Uterus (tissue), 3 donors: ENCODE measurements at regions not wholly inside any gene's neighbourhood (a gene's known extent, or its start where the extent isn't known, plus 50 kb on each side); places are given as distances from the start of the nearest gene placed in this dataset.

Source experiments
- DNase-seq, 2 donors: peaks; one replicate each; pipeline ENCODE4 v3.0.0-alpha.2; 2019 to 2020
- H3K27ac ChIP-seq, 2 donors: fragments of 200-600 bp; sonication (generic); 1 replicate in 1 of 2; 2 replicates in 1 of 2; pipeline ENCODE4 v1.5.1; 2016 to 2018
- H3K27me3 ChIP-seq, 2 donors: fragments of 200-600 bp; sonication (generic); one replicate each; pipeline ENCODE4 v1.5.1; 2018 to 2019; ENCODE audit warnings: control low read depth in 1 of 2
- H3K36me3 ChIP-seq, 2 donors: fragments of 200-600 bp; sonication (generic); one replicate each; pipeline ENCODE4 v1.5.1; 2019; ENCODE audit warnings: control low read depth in 1 of 2
- H3K4me1 ChIP-seq, 2 donors: fragments of 200-600 bp; sonication (generic); one replicate each; pipeline ENCODE4 v1.5.1; 2018 to 2019; ENCODE audit warnings: control low read depth in 1 of 2
- H3K4me3 ChIP-seq, 2 donors: fragments of 200-600 bp; sonication (generic); 1 replicate in 1 of 2; 2 replicates in 1 of 2; pipeline ENCODE4 v1.5.1; 2018 to 2019; ENCODE audit warnings: mild to moderate bottlenecking in 1 of 2
- H3K9me3 ChIP-seq, 2 donors: fragments of 200-600 bp; sonication (generic); one replicate each; pipeline ENCODE4 v1.5.1; 2019; ENCODE audit warnings: control low read depth in 1 of 2
- CTCF ChIP-seq, 4 experiments: fragments of 200-600 bp in 2 of 4; fragments of 450-650 bp in 2 of 4; sonication (generic) in 2 of 4; IDR thresholded peaks; one replicate each; pipeline ENCODE4 v1.5.1; 2016 to 2019; ENCODE audit warnings: antibody characterized with exemption in 4 of 4, mild to moderate bottlenecking in 2 of 4, moderate library complexity in 1 of 4
- POLR2A ChIP-seq, 2 donors: fragments of 450-650 bp; IDR thresholded peaks; one replicate each; pipeline ENCODE4 v1.6.1; 2016; ENCODE audit warnings: antibody characterized with exemption in 2 of 2, mild to moderate bottlenecking in 1 of 2, moderate library complexity in 1 of 2
- intact Hi-C: fragments of 100-400 bp; cut with DNase I; formaldehyde crosslinking; loops from one replicate; pipeline ENCODE4 v1.15.1; 2023; ENCODE audit warnings: low total_unique reads
- donor health status: DM: yes; HTN: yes; CAD: no.

DNA sequence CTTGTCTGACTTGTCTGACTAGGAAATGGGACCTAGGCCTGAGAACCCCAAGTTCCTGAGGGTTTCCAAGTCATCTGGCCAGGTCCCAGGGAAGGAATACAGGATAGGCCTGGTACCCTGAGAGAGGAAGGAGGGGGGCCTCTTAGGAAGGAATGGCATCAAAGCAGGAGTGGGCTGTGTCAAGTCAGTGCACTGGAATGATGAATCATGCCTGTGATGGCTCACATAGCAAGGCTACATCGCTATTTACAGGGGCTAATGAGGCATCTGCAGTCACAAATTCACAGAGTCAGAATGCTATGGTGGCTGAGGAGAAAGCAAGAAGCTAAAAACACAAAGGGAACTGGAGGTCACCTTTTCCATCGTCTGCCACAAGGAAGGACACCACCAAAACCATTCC is 247.3 kb downstream of the NXPE2 start:
- TF ChIP-seq CTCF (IDR thresholded peaks at IDR 0.05) (no peak), POLR2A (IDR thresholded peaks at IDR 0.05) (no peak)
- no peak for DNase-seq
- no peak overlapping the region for H3K4me3 ChIP-seq
- no peak overlapping the region for H3K27ac ChIP-seq
- intact Hi-C loops: no loop called here
- no peaks in the 10 kb centered on the region for H3K36me3 ChIP-seq
- no peaks in the 10 kb centered on the region for H3K27me3 ChIP-seq
- no peaks in the 10 kb centered on the region for H3K9me3 ChIP-seq
- no peaks in the 10 kb centered on the region for H3K4me1 ChIP-seq

DNA sequence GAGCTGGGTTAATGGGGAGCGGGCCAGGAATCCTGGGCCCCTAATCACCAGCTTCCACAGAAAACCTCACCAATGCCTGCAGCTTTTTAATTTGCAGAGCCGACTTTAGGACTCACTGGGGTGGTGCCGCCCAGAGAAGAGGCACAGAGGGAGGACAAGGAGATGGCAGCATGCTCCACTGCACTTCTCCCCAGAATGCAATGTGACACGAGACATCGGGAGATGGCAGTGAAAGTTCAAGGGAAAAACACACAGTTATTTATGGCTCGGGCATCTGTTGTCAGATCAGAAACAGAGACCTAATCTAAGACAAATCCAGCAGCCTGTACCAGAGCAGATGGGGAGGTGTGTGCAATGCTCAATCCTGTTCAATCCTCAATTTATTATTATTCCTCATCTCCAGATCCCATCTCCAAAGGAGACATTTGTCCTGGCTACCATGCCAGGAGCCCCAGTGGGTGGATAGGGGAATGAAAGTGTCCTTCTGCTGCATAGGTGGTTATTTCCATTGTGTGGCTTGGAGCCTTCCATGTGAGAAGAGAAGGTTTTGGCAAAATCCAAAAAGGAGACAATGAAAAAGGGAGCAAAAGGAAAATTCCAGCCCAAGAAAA is 250.0 kb downstream of the NXPE2 start:
- Histone ChIP-seq H3K36me3 (no peaks in the 10 kb centered on the region), H3K9me3 (no peaks in the 10 kb centered on the region), H3K4me3 (no peak overlapping the region), H3K4me1 (no peaks in the 10 kb centered on the region), H3K27ac (no peak overlapping the region), H3K27me3 (no peaks in the 10 kb centered on the region)
- DNase-seq: no peak
- TF ChIP-seq POLR2A (IDR thresholded peaks at IDR 0.05): no peak
- TF ChIP-seq CTCF (IDR thresholded peaks at IDR 0.05): no peak
- intact Hi-C loops: no loop called here

DNA sequence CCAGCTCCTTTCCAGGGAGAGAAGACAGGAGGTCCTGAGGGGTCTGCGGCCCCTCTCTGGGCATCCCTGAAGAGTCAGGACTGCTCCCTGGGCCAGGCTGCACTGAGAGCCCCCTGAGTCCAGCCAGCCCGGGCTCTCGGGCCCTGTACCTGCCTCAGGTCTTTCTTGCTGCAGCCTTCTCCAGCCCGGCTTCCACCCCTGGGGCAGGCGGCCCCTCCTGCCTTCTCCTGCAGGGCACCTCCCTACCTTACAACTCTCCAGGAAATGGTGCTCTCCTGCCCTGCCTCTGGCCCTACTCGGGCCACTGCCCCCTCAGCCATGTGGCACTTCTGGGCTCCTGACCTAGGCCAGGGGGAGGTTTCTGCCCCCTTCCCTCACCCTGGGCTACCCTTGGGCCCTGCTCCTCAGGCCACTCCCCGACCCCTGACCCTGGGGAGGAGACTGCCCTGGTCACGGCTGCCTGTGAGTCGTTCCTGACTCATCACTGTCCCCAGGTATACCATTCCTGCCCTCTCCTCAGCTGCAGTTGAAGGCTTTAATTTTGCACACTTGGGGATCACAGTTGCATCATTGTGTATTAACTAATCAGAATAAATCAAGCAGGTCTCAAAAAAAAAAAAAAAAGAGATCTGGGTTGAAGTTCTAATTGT is 251.1 kb downstream of the NXPE2 start:
- H3K4me3 ChIP-seq: no peak overlapping the region
- no peak overlapping the region for H3K27ac ChIP-seq
- no peak for TF ChIP-seq POLR2A (IDR thresholded peaks at IDR 0.05)
- no peak for TF ChIP-seq CTCF (IDR thresholded peaks at IDR 0.05)
- intact Hi-C loops: no loop called here
- DNase-seq: no peak
- H3K36me3 ChIP-seq: no peaks in the 10 kb centered on the region
- H3K27me3 ChIP-seq: no peaks in the 10 kb centered on the region
- H3K9me3 ChIP-seq: no peaks in the 10 kb centered on the region
- no peaks in the 10 kb centered on the region for H3K4me1 ChIP-seq

- H3K27ac ChIP-seq: no peak overlapping the region
- DNase-seq: no peak
- H3K27me3 ChIP-seq: no peaks in the 10 kb centered on the region
- intact Hi-C loops: no loop called here
- TF ChIP-seq POLR2A (IDR thresholded peaks at IDR 0.05) (no peak), CTCF (IDR thresholded peaks at IDR 0.05) (no peak)
- no peaks in the 10 kb centered on the region for H3K4me1 ChIP-seq
- H3K4me3 ChIP-seq: no peak overlapping the region
- H3K9me3 ChIP-seq: no peaks in the 10 kb centered on the region
- H3K36me3 ChIP-seq: no peaks in the 10 kb centered on the region
These were observed 260.5 kb downstream of the NXPE2 start for GRCh38 chr11:114938799-114939198.

DNA sequence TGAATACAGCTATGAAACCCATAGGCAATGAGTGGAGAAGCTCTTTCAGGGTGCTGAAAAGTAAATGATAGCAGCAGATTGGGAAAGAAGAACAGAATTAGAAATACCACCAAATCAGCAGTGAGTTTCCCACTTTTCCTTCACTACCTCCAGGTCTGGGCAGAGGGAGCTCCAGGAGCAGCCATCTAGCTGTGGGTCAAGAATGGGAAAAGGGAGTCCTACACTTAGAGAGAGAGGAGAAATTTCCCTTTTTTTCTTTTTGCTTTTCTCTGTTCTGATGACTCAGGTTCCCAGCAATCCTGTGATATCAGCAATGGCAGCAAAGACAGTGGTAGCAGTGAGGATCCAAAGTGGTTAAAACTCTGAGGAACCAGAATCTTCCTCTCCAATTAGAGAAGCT is 263.9 kb downstream of the NXPE2 start:
- Histone ChIP-seq H3K36me3 (no peaks in the 10 kb centered on the region), H3K4me3 (no peak overlapping the region), H3K9me3 (no peaks in the 10 kb centered on the region), H3K4me1 (no peaks in the 10 kb centered on the region), H3K27me3 (no peaks in the 10 kb centered on the region), H3K27ac (no peak overlapping the region)
- DNase-seq: no peak
- TF ChIP-seq POLR2A (IDR thresholded peaks at IDR 0.05): no peak
- no peak for TF ChIP-seq CTCF (IDR thresholded peaks at IDR 0.05)
- intact Hi-C loops: no loop called here
